A549 (cell line): ENCODE measurements at regions not wholly inside any gene's neighbourhood (a gene's known extent, or its start where the extent isn't known, plus 50 kb on each side); places are given as distances from the start of the nearest gene placed in this dataset.
A peak's percentile ranks its signal among the peaks of the same experiment; 100 is the strongest.

Source experiments
- ATAC-seq, 2 experiments: fragments of 200-7000 bp in 1 of 2; fragments of >200 bp in 1 of 2; cut with Nextera tagmentation in 1 of 2; cut with Tn5 transposase in 1 of 2; 3 replicates each; pipeline versions ENCODE4 v1.8.0 to v1.9.1; 2018 to 2020; ENCODE audit warnings: mild to moderate bottlenecking in 1 of 2, moderate library complexity in 1 of 2
- CTCF ChIA-PET: fragments of 300-600 bp; sonication (Branson Sonifier 250); formaldehyde crosslinking; extraction: SDS; loops from one replicate; lab custom pipeline; 2021; ENCODE audit warnings: antibody characterized with exemption, inconsistent platforms; lab: Yijun Ruan, JAX
- POLR2A ChIA-PET: fragments of 350-600 bp; formaldehyde crosslinking; extraction: SDS; loops from one replicate; lab custom pipeline; 2021; ENCODE audit warnings: antibody characterized with exemption, inconsistent platforms; lab: Yijun Ruan, JAX
- DNase-seq, 2 experiments: peaks; one replicate each; pipeline versions ENCODE4 v3.0.0 to v3.0.0-alpha.2; 2011 to 2016; ENCODE audit warnings: low read depth in 1 of 2, low spot score in 1 of 2
- FAIRE-seq: peaks from 2 replicates; lab custom pipeline; 2011; peaks lifted over from hg19 to GRCh38; lab: Jason Lieb, UNC
- H3K27ac ChIP-seq, 2 experiments: fragments of >200 bp; sonication (Bioruptor Twin); formaldehyde crosslinking; 3 replicates each; pipeline ENCODE4 v1.5.1; 2016 to 2017
- H3K4me1 ChIP-seq: fragments of >200 bp; sonication (Bioruptor Twin); formaldehyde crosslinking; 3 replicates; pipeline ENCODE4 v1.6.1; 2016
- H3K4me2 ChIP-seq: fragments of >200 bp; sonication (Bioruptor Twin); formaldehyde crosslinking; 3 replicates; pipeline ENCODE4 v1.6.1; 2016
- H3K4me3 ChIP-seq: fragments of >200 bp; sonication (Bioruptor Twin); formaldehyde crosslinking; 3 replicates; pipeline ENCODE4 v1.5.1; 2016
- H3K9me3 ChIP-seq: fragments of >200 bp; sonication (Bioruptor Twin); formaldehyde crosslinking; 3 replicates; pipeline ENCODE4 v1.6.1; 2016
- BHLHE40 ChIP-seq: IDR thresholded peaks from 2 replicates; pipeline ENCODE4 v1.6.1; 2012; ENCODE audit warnings: low read depth, low read length, inconsistent platforms
- CHD2 ChIP-seq: fragments of 150-350 bp; IDR thresholded peaks from 2 replicates; pipeline ENCODE4 v1.6.1; 2014; ENCODE audit warnings: low read length; ENCODE audit not compliant: partially characterized antibody
- EHF ChIP-seq: fragments of 250-450 bp; sonication (Bioruptor Pico); IDR thresholded peaks from 2 replicates; pipeline ENCODE4 v1.5.0; 2020; ENCODE audit warnings: mild to moderate bottlenecking
- EHMT2 ChIP-seq: fragments of 200-600 bp; sonication (generic); IDR thresholded peaks from 2 replicates; pipeline ENCODE4 v1.6.1; 2016; ENCODE audit warnings: antibody characterized with exemption, low read depth, mild to moderate bottlenecking, moderate library complexity
- EP300 ChIP-seq, 2 experiments: fragments of >200 bp; sonication (Bioruptor Twin); formaldehyde crosslinking; IDR thresholded peaks; 2 replicates in 1 of 2; 3 replicates in 1 of 2; pipeline ENCODE4 v1.6.1; 2016 to 2017
- JUNB ChIP-seq: fragments of >200 bp; sonication (Bioruptor Twin); formaldehyde crosslinking; IDR thresholded peaks from 2 replicates; pipeline ENCODE4 v1.6.1; 2016
- MAZ ChIP-seq: fragments of 150-350 bp; IDR thresholded peaks from 2 replicates; pipeline ENCODE4 v1.6.1; 2014; ENCODE audit warnings: antibody characterized with exemption, low read depth, low read length, borderline replicate concordance
- MYC ChIP-seq: IDR thresholded peaks from 2 replicates; pipeline ENCODE4 v1.6.1; 2012; ENCODE audit warnings: mild to moderate bottlenecking, inconsistent platforms, low read length, improper control_type of control experiment, borderline replicate concordance
- POLR2A ChIP-seq: IDR thresholded peaks from 2 replicates; pipeline ENCODE4 v1.6.1; 2012; ENCODE audit warnings: mild to moderate bottlenecking, low read length
- POLR2AphosphoS2 ChIP-seq: conservative IDR thresholded peaks from 2 replicates; pipeline ENCODE4 v1.6.1; 2012; ENCODE audit warnings: low read length, improper control_type of control experiment, inconsistent platforms
- RARB ChIP-seq: fragments of 250-450 bp; sonication (Bioruptor Pico); IDR thresholded peaks from 2 replicates; pipeline ENCODE4 v1.8.0; 2021; ENCODE audit warnings: mild to moderate bottlenecking, moderate library complexity
- RCOR1 ChIP-seq: fragments of 150-350 bp; IDR thresholded peaks from 2 replicates; pipeline ENCODE4 v1.6.1; 2014; ENCODE audit warnings: antibody characterized with exemption, low read length, low read depth
- RFX5 ChIP-seq: fragments of 450-650 bp; IDR thresholded peaks from 2 replicates; pipeline ENCODE4 v1.7.1; 2014; ENCODE audit warnings: antibody characterized with exemption, mild to moderate bottlenecking, moderate library complexity
- RNF2 ChIP-seq: fragments of 200-600 bp; sonication (generic); IDR thresholded peaks from 2 replicates; pipeline ENCODE4 v1.6.1; 2016; ENCODE audit warnings: low read depth, mild to moderate bottlenecking, antibody characterized with exemption, moderate library complexity, borderline replicate concordance
- SMC3 ChIP-seq: fragments of >200 bp; sonication (Bioruptor Twin); formaldehyde crosslinking; IDR thresholded peaks from 3 replicates; pipeline ENCODE4 v1.6.1; 2018; ENCODE audit warnings: inconsistent platforms
- ZC3H11A ChIP-seq: fragments of 450-650 bp; IDR thresholded peaks from 2 replicates; pipeline ENCODE4 v1.6.1; 2014; ENCODE audit warnings: antibody characterized with exemption, mild to moderate bottlenecking
- ZSCAN20 ChIP-seq: fragments of 250-450 bp; sonication (Bioruptor Pico); IDR thresholded peaks from 2 replicates; pipeline ENCODE4 v1.8.0; 2022; ENCODE audit warnings: mild to moderate bottlenecking, moderate library complexity
- WGBS: methylation state at CpG from one replicate; pipeline ENCODE4 v1.1.6; 2017; ENCODE audit errors: missing lambda C conversion rate; 5-methylcytosine and 5-hydroxymethylcytosine counted together
- TF ChIP-seq, protein P1 (sequence below): fragments of 150-350 bp; IDR thresholded peaks from 2 replicates; pipeline ENCODE4 v1.6.1; 2014; ENCODE audit warnings: low read depth, mild to moderate bottlenecking, low read length
- TF ChIP-seq, protein P2 (sequence below): fragments of 200-600 bp; sonication (generic); IDR thresholded peaks from 2 replicates; pipeline ENCODE4 v1.6.1; 2016; ENCODE audit warnings: antibody characterized with exemption, mild to moderate bottlenecking, moderate library complexity
- TF ChIP-seq, protein P3 (sequence below): fragments of >200 bp; sonication (Bioruptor Twin); formaldehyde crosslinking; IDR thresholded peaks from 3 replicates; pipeline ENCODE4 v1.5.1; 2016

DNA sequence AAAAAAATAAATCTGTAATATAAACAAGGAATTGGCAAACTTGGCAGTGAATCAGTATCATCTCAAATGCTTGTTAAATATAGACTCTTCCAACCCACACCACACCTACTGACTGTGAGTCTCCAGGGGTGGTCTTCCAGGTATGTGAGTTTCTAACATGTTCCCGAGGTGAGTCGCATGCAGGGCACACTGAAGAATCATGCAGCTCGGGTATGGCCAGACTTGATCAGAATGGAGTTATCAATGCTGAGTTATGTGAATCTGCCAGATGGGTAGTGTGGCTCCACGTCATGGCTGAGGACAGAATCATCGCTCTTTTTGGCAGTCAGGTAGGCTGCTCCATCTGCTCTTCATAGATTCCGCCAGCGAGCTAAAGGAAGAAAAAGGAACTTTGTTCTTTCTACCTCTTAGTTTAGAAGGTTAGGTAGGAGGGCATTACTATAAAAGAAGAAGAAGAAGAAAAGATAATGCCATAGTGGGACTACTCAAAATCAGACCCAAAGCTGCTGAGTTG lies 1279.7 kb upstream of the ZEB2 start:
- ChIA-PET CTCF (no interaction called here), POLR2A (no interaction called here)
- Histone ChIP-seq H3K4me3 (no peak overlapping the region), H3K4me1 (peaks cover 19% of the 10 kb centered on the region), H3K9me3 (no peaks in the 10 kb centered on the region), H3K27ac (peak overlapping the region in 1 of 2 experiments; percentile 61; a peak in 3 of 6 replicates), H3K4me2 (peak overlapping the region; percentile 52; the same call in 2 of the 3 replicates)
- DNase-seq (no peak), ATAC-seq (peak; percentile 25 to 48; a peak in 2 of 6 replicates), FAIRE-seq (no peak)
- no peak for TF ChIP-seq RNF2
- no peak for TF ChIP-seq MAZ
- no peak for TF ChIP-seq POLR2AphosphoS2
- no peak for TF ChIP-seq ZSCAN20 (CRISPR knock-in tag)
- TF ChIP-seq SMC3 = no peak
- no peak for TF ChIP-seq MYC
- no peak for TF ChIP-seq EP300 (IDR thresholded peaks at IDR 0.05)
- WGBS = 76% methylated on average over 7 of the region's 7 CpGs

- POLR2A ChIA-PET = no interaction called here
- Histone ChIP-seq H3K4me2 (no peak overlapping the region), H3K4me3 (no peak overlapping the region), H3K27ac (no peak overlapping the region), H3K9me3 (no peaks in the 10 kb centered on the region), H3K4me1 (peaks cover 19% of the 10 kb centered on the region)
- FAIRE-seq (no peak), DNase-seq (no peak), ATAC-seq (no peak)
- CTCF ChIA-PET = no interaction called here
- TF ChIP-seq RNF2 (no peak), RARB (CRISPR knock-in tag) (no peak), RCOR1 (no peak), POLR2A (no peak), ZSCAN20 (CRISPR knock-in tag) (no peak), ZC3H11A (no peak), CHD2 (no peak), RFX5 (no peak), EHF (CRISPR knock-in tag) (no peak), BHLHE40 (no peak), JUNB (no peak), EHMT2 (no peak)
- TF ChIP-seq, protein P1, sequence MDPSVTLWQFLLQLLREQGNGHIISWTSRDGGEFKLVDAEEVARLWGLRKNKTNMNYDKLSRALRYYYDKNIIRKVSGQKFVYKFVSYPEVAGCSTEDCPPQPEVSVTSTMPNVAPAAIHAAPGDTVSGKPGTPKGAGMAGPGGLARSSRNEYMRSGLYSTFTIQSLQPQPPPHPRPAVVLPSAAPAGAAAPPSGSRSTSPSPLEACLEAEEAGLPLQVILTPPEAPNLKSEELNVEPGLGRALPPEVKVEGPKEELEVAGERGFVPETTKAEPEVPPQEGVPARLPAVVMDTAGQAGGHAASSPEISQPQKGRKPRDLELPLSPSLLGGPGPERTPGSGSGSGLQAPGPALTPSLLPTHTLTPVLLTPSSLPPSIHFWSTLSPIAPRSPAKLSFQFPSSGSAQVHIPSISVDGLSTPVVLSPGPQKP = no peak
- TF ChIP-seq, protein P2, sequence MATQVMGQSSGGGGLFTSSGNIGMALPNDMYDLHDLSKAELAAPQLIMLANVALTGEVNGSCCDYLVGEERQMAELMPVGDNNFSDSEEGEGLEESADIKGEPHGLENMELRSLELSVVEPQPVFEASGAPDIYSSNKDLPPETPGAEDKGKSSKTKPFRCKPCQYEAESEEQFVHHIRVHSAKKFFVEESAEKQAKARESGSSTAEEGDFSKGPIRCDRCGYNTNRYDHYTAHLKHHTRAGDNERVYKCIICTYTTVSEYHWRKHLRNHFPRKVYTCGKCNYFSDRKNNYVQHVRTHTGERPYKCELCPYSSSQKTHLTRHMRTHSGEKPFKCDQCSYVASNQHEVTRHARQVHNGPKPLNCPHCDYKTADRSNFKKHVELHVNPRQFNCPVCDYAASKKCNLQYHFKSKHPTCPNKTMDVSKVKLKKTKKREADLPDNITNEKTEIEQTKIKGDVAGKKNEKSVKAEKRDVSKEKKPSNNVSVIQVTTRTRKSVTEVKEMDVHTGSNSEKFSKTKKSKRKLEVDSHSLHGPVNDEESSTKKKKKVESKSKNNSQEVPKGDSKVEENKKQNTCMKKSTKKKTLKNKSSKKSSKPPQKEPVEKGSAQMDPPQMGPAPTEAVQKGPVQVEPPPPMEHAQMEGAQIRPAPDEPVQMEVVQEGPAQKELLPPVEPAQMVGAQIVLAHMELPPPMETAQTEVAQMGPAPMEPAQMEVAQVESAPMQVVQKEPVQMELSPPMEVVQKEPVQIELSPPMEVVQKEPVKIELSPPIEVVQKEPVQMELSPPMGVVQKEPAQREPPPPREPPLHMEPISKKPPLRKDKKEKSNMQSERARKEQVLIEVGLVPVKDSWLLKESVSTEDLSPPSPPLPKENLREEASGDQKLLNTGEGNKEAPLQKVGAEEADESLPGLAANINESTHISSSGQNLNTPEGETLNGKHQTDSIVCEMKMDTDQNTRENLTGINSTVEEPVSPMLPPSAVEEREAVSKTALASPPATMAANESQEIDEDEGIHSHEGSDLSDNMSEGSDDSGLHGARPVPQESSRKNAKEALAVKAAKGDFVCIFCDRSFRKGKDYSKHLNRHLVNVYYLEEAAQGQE = no peak
- TF ChIP-seq, protein P3, sequence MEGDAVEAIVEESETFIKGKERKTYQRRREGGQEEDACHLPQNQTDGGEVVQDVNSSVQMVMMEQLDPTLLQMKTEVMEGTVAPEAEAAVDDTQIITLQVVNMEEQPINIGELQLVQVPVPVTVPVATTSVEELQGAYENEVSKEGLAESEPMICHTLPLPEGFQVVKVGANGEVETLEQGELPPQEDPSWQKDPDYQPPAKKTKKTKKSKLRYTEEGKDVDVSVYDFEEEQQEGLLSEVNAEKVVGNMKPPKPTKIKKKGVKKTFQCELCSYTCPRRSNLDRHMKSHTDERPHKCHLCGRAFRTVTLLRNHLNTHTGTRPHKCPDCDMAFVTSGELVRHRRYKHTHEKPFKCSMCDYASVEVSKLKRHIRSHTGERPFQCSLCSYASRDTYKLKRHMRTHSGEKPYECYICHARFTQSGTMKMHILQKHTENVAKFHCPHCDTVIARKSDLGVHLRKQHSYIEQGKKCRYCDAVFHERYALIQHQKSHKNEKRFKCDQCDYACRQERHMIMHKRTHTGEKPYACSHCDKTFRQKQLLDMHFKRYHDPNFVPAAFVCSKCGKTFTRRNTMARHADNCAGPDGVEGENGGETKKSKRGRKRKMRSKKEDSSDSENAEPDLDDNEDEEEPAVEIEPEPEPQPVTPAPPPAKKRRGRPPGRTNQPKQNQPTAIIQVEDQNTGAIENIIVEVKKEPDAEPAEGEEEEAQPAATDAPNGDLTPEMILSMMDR = no peak
- WGBS = 71% methylated on average over 1 of the region's 1 CpG
Observed at GRCh38 chr2:145798419-145798818, 1278.5 kb upstream of the ZEB2 start.
